ENCODE measurements at regions not wholly inside any gene's neighbourhood (a gene's known extent, or its start where the extent isn't known, plus 50 kb on each side); places are given as distances from the start of the nearest gene placed in this dataset.

DNA sequence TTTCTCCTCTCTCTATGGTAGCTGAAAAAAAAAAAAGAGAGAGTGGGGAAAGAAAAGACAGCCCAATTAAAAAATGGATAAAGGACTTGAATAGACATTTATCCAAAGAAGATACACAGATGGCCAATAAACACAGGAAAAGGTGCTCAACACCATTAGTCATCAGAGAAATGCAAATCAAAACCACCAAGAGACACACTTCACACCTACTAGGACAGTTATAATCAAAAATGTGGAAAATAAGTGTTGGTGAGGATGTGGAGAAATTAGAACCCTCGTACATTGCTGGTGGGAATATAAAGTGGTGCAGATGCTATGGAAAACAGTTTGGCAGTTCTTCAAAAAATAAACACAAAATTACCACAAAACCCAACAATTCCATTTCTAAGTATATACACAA is 172.4 kb upstream of the GRIN2B start:
- Histone ChIP-seq H3K36me3 (ENCODE audit: low read depth) (no peaks in the 10 kb centered on the region), H3K4me3 (no peak overlapping the region), H3K4me1 (ENCODE audit: low read depth) (no peaks in the 10 kb centered on the region), H3K9me3 (no peaks in the 10 kb centered on the region)
- TF ChIP-seq, protein P1, sequence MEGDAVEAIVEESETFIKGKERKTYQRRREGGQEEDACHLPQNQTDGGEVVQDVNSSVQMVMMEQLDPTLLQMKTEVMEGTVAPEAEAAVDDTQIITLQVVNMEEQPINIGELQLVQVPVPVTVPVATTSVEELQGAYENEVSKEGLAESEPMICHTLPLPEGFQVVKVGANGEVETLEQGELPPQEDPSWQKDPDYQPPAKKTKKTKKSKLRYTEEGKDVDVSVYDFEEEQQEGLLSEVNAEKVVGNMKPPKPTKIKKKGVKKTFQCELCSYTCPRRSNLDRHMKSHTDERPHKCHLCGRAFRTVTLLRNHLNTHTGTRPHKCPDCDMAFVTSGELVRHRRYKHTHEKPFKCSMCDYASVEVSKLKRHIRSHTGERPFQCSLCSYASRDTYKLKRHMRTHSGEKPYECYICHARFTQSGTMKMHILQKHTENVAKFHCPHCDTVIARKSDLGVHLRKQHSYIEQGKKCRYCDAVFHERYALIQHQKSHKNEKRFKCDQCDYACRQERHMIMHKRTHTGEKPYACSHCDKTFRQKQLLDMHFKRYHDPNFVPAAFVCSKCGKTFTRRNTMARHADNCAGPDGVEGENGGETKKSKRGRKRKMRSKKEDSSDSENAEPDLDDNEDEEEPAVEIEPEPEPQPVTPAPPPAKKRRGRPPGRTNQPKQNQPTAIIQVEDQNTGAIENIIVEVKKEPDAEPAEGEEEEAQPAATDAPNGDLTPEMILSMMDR (IDR thresholded peaks at IDR 0.05) = no peak
- DNase-seq (no peak), ATAC-seq (no peak)
- intact Hi-C loops (cut with DNase I, micrococcal nuclease) = no loop called here

DNA sequence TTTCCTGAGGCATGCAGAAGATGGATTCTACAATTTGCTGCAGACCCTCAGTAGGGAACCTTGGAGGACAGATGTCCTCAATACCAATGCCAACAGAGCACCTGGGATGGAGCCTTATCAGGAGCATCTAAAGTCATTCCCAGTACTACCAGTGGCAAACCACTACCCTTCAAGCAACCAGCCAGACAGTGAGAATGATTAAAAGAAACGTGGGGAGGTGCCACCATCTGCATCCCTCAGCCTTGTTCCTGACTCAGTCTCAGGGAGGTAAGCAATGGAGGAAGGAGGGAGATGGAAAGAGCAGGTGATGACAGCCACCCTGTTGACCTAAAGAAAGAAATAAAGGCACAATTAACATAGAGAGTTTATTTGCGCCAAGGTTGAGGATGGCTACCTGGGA is 175.2 kb upstream of the GRIN2B start:
- H3K9me3 ChIP-seq = no peaks in the 10 kb centered on the region
- no peaks in the 10 kb centered on the region for H3K4me1 ChIP-seq (ENCODE audit: low read depth)
- ATAC-seq (no peak), DNase-seq (no peak)
- intact Hi-C loops (cut with DNase I, micrococcal nuclease) = no loop called here
- TF ChIP-seq, protein P1 (IDR thresholded peaks at IDR 0.05) = no peak
- H3K36me3 ChIP-seq (ENCODE audit: low read depth) = no peaks in the 10 kb centered on the region
- no peak overlapping the region for H3K4me3 ChIP-seq

DNA sequence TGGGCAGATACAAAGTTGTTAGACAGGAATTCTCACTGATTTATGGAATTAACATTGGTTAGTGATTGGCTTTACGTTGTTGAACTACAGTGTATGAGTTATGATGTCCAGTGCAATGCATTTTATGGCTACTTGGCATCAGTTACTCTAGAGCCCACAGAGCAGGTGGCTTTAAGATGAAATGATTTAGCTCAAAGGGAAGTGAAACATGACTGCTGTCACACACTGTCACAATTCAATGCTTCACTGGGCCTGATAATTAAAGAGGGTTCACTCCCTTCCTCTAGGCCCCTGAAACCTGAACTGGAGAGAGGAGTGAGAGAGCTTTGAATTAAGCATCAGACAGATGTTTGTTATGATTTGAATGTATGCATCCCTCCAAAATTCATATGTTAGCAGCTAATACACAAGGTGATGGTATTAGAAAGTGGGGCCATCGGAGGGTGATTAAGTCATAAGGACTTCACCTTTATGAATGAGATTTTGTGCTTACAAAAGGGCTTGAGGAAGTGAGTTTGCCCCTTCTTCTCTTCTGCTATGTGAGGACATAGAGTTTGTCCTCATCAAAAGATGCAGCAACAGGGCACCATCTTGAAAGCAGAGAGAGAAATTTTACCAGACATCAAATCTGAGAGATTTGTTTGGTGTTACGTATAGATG is 175.8 kb upstream of the GRIN2B start:
- Histone ChIP-seq H3K9me3 (no peaks in the 10 kb centered on the region), H3K4me1 (ENCODE audit: low read depth) (no peaks in the 10 kb centered on the region), H3K4me3 (no peak overlapping the region), H3K36me3 (ENCODE audit: low read depth) (no peaks in the 10 kb centered on the region)
- intact Hi-C loops (cut with DNase I, micrococcal nuclease) = no loop called here
- ATAC-seq (peak; percentile 75), DNase-seq (no peak)
- TF ChIP-seq, protein P1 (IDR thresholded peaks at IDR 0.05) = no peak

DNA sequence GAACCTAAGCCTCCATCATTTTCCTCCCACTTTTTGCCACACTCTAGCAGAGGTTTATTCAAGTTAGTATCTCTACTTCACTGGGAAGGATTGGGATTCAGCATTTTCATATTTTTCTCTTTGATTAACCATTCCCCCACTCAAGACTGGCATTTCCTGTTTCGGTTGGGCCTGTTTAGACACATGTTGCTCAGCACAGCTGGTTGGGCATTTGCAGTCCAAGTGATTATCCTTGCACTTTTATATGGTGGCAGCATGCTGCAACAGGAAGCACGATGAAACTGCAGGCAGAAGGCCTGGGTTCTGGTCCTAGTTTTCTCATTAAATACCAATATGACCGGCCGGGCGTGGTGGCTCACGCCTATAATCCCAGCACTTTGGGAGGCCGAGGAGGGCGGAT is 182.9 kb upstream of the GRIN2B start:
- Histone ChIP-seq H3K9me3 (no peaks in the 10 kb centered on the region), H3K4me1 (ENCODE audit: low read depth) (no peaks in the 10 kb centered on the region), H3K4me3 (no peak overlapping the region), H3K36me3 (ENCODE audit: low read depth) (no peaks in the 10 kb centered on the region)
- no peak for DNase-seq
- intact Hi-C loops (cut with DNase I, micrococcal nuclease) = loop anchor here (10.0 kb wide), 2 partner anchors 299 to 889 kb away; no protein-coding TSS in a partner anchor
- ATAC-seq = no peak
- TF ChIP-seq, protein P1 (IDR thresholded peaks at IDR 0.05) = no peak

DNA sequence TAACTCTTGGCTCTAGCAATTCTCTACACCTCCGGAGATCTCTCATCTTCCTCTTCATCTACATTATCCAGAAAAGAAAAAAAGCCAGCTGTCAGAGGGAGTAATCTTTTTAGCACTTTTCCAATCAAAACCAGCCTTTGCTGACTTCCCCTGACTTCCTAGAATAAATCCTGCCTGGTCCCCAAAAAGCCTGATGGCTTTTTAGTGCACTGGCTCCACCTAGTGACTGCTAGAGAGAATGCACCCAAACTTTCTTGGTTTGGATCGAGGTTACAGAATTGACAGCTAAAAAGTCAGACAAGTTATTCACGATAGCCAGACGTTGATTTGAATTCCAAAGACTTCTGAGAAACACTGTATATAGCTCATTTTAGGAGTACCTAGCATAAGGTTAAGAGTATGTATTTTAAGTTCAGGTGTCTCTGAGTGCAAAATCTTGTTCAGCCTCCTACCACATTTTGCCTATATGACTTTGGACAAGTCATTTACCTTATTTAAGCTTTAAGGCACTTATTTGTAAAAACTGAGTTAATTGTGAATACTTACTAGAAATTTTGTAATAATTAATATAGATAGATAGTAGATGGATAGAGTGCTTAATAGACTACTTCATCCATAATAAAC is 185.7 kb upstream of the GRIN2B start:
- Histone ChIP-seq H3K9me3 (no peaks in the 10 kb centered on the region), H3K36me3 (ENCODE audit: low read depth) (no peaks in the 10 kb centered on the region), H3K4me3 (no peak overlapping the region), H3K4me1 (ENCODE audit: low read depth) (no peaks in the 10 kb centered on the region)
- ATAC-seq = peak; percentile 74
- TF ChIP-seq, protein P1 (IDR thresholded peaks at IDR 0.05) = peak; percentile 83
- DNase-seq = peak in 1 of 3 donors; percentile 55
- intact Hi-C loops (cut with DNase I, micrococcal nuclease) = loop anchor here (5.0 to 10.0 kb wide), 3 partner anchors 302 to 892 kb away; no protein-coding TSS in a partner anchor
